AG09309 (cell line): ENCODE measurements at regions not wholly inside any gene's neighbourhood (a gene's known extent, or its start where the extent isn't known, plus 50 kb on each side); places are given as distances from the start of the nearest gene placed in this dataset.
A peak's percentile ranks its signal among the peaks of the same experiment; 100 is the strongest.

Source experiments
- DNase-seq: peaks from one replicate; pipeline ENCODE4 v3.0.0-alpha.2; 2010; ENCODE audit warnings: low read depth
- H3K4me3 ChIP-seq: 2 replicates; pipeline ENCODE4 v1.5.1; 2011; ENCODE audit warnings: mild to moderate bottlenecking, low read depth, low read length, moderate library complexity; ENCODE audit not compliant: control insufficient read depth
- CTCF ChIP-seq: IDR thresholded peaks from 2 replicates; pipeline ENCODE4 v1.5.1; 2011; ENCODE audit warnings: mild to moderate bottlenecking, low read depth, low read length, inconsistent platforms; ENCODE audit not compliant: insufficient read depth, control insufficient read depth; ENCODE audit errors: missing control alignments

DNA sequence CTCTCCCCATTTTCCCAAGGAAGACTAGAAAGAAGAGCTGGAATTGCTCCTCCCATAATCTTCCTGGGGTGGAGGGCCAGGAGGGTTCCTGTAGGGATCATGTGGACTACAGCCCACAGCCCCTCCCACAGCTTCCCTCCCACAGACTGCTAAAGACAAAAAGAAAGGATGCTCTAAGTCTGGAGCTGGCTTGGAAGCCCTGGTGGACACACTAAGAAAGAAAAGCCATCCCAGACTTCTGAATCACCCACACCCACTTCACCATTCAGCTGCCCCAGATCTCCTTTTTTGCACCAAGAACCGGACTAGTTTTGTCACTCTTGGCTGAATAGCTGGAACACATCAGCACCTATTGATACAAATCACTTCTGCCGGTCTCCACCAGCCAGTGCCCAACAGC is 56.8 kb upstream of the PLXNC1 start:
- peak; percentile 25 for TF ChIP-seq CTCF
- DNase-seq: no peak
- no peak overlapping the region for H3K4me3 ChIP-seq

DNA sequence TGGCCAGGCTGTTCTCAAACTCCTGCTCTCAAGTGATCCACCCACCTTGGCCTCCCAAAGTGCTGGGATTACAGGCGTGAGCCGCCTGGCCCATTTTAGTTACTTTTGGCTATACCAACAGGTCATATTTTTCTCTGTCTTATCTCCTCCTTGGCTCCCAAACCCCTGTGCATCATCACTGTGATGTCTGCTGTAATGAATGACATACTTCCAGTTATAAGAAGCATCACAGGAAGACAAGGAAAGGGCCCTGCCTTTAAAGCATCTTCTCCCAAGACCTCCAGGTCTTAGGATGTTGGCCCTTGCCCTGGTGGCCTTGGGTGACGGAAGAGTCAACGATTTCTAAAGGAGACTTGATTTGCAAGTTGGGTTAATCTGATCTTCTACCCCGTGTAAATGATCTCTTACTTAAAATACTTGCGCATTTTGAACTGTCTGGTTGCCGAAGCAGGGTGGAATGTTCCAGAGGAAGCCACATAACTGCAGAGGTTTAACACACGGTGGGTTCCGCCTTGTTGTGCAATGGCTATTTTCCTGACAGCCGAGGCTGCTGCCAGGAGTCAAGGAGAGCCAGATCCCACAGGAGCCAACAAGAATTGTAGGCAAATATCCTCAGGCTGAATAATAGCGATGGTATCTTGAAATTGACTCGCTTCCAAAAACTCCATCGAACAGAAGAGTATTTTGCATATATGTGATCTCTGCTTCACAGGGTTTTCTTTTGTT is 55.7 kb upstream of the PLXNC1 start:
- no peak overlapping the region for H3K4me3 ChIP-seq
- peak; percentile 91 for DNase-seq
- TF ChIP-seq CTCF: no peak

- no peak for DNase-seq
- TF ChIP-seq CTCF: no peak
- no peak overlapping the region for H3K4me3 ChIP-seq
These were observed 53.7 kb upstream of the PLXNC1 start for GRCh38 chr12:94094700-94095099.

- no peak for TF ChIP-seq CTCF
- no peak for DNase-seq
- H3K4me3 ChIP-seq: no peak overlapping the region
These were observed 52.8 kb upstream of the PLXNC1 start for GRCh38 chr12:94095618-94096017.

- no peak for DNase-seq
- TF ChIP-seq CTCF: no peak
- no peak overlapping the region for H3K4me3 ChIP-seq
These were observed 49.9 kb upstream of the PLXNC1 start for GRCh38 chr12:94098466-94098865.
